ENCODE measurements at regions not wholly inside any gene's neighbourhood (a gene's known extent, or its start where the extent isn't known, plus 50 kb on each side); places are given as distances from the start of the nearest gene placed in this dataset.

DNA sequence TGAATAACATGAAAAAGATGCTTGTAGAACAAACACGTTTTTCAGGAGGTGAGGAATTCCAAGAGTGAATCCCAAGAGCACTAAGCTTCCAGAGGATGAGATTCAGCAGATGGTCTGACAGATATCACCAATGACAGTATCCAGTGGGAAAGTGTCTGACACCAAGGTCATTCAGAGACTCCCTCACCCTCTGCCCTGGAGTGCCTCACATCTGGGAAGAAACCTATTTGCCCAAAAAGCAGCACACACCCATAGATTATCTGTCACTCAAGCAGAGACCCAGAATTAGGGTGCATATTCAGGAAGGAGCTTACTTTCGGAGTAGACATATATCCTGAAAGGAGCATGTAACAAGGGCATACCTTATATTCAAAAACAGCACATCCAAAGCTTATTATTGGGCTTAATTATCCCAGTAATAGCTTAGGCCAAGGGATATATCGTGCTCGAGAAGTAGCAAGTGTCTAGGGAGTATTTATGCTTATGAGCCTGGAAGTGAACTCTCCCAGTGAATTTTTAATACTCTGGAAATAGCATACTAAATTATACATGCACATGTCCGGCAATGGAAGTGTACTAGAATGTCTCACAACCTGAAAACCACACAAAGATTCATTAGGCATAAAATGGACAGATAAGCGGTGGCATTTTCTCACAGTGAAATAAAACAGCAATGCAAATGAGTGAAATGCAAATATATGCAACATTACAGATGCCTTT is 998.1 kb upstream of the TMEM132C start:
- no peak for TF ChIP-seq CTCF (IDR thresholded peaks at IDR 0.05; ENCODE audit: insufficient read depth, low read length)
- no peak for TF ChIP-seq POLR2AphosphoS5 (IDR thresholded peaks at IDR 0.05; ENCODE audit: low read depth)
- TF ChIP-seq SPI1 (IDR thresholded peaks at IDR 0.05; ENCODE audit: borderline replicate concordance, low read depth), result no peak
- TF ChIP-seq GABPA (IDR thresholded peaks at IDR 0.05; ENCODE audit: low read depth), result no peak
- TF ChIP-seq REST (IDR thresholded peaks at IDR 0.05; ENCODE audit: insufficient replicate concordance, low read depth), result no peak
- Histone ChIP-seq H3K27me3 (ENCODE audit: insufficient read depth, poor library complexity, severe bottlenecking) (no peaks in the 10 kb centered on the region), H3K27ac (replicated peaks) (peak overlapping the region; percentile 31; the same call in 1 of the 2 replicates), H3K4me3 (replicated peaks; ENCODE audit: insufficient read depth, low read length) (no peak overlapping the region)
- DNase-seq (ENCODE audit: low read depth in 1 of 2, low spot score in 1 of 2), result no peak

DNA sequence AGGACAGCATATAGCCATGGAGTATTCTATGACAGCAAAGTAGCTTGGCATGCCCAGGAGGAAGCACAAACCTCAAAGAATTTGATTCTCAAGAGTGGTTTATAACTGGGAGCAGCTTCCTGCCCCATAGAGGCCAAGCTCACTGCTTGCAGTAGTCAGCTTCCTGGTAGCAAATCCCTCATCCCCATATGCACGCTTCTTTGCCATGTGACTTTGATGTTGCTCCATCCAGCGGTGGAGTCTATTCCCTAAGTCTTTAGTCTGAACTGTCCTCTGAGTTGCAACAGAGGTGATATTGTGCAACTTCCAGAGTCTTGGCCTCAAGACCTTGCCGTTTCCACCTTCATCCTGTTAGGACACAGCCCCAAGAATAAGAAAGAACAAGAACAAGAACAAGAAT is 996.8 kb upstream of the TMEM132C start:
- Histone ChIP-seq H3K4me3 (replicated peaks; ENCODE audit: insufficient read depth, low read length) (no peak overlapping the region), H3K27me3 (ENCODE audit: insufficient read depth, poor library complexity, severe bottlenecking) (no peaks in the 10 kb centered on the region), H3K27ac (replicated peaks) (peak overlapping the region; percentile 49)
- peak; percentile 94 to 98 for DNase-seq (ENCODE audit: low read depth in 1 of 2, low spot score in 1 of 2)
- TF ChIP-seq CTCF (IDR thresholded peaks at IDR 0.05; ENCODE audit: insufficient read depth, low read length) (no peak), POLR2AphosphoS5 (IDR thresholded peaks at IDR 0.05; ENCODE audit: low read depth) (0 out of 2 replicates have a peak, but pooled peaks have one; percentile 23), SPI1 (IDR thresholded peaks at IDR 0.05; ENCODE audit: borderline replicate concordance, low read depth) (no peak), GABPA (IDR thresholded peaks at IDR 0.05; ENCODE audit: low read depth) (no peak)

DNA sequence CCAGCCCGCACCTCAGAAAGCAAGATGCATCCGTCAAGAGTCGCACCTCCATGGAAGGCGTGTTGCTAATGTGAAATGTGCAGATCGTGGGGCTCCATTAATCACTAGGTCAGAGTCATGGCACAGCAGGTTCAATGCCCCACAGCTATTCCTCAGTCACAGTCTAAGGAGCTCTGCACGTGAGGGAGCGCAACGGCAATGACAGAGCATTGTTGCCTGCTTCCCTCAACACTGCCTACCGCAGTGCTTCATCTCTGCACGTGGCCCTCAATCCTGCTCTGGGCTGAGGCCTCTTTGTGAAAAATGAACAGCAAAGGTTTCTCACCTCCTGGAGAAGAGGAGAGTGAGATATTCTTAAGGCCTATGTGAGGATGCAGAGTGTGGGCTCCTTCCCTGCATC is 995.2 kb upstream of the TMEM132C start:
- Histone ChIP-seq H3K4me3 (replicated peaks; ENCODE audit: insufficient read depth, low read length) (no peak overlapping the region), H3K27me3 (ENCODE audit: insufficient read depth, poor library complexity, severe bottlenecking) (no peaks in the 10 kb centered on the region), H3K27ac (replicated peaks) (no peak overlapping the region)
- no peak for DNase-seq (ENCODE audit: low read depth in 1 of 2, low spot score in 1 of 2)
- TF ChIP-seq GABPA (IDR thresholded peaks at IDR 0.05; ENCODE audit: low read depth) (no peak), REST (IDR thresholded peaks at IDR 0.05; ENCODE audit: insufficient replicate concordance, low read depth) (no peak), SPI1 (IDR thresholded peaks at IDR 0.05; ENCODE audit: borderline replicate concordance, low read depth) (no peak), CTCF (IDR thresholded peaks at IDR 0.05; ENCODE audit: insufficient read depth, low read length) (no peak), POLR2AphosphoS5 (IDR thresholded peaks at IDR 0.05; ENCODE audit: low read depth) (no peak)

Measured in HL-60 (cell line).